Subcutaneous abdominal adipose tissue (tissue), 5 donors: ENCODE measurements at regions not wholly inside any gene's neighbourhood (a gene's known extent, or its start where the extent isn't known, plus 50 kb on each side); places are given as distances from the start of the nearest gene placed in this dataset.
"Not testable (repeated sequence)": the region's sequence is repeated elsewhere in the genome, so short reads cannot be mapped to it uniquely, and the experiment has no call there.

ENCODE experiments used
- H3K27ac ChIP-seq: one replicate; pipeline ENCODE4 v1.7.0; 2013; ENCODE audit warnings: low read depth, mild to moderate bottlenecking, inconsistent platforms, low read length, moderate library complexity
- H3K27me3 ChIP-seq, 5 donors: one replicate each; pipeline ENCODE4 v1.7.0; 2013; ENCODE audit warnings: low read length in 5 of 5, inconsistent platforms in 1 of 5; ENCODE audit not compliant: control insufficient read depth in 5 of 5, insufficient read depth in 4 of 5
- H3K36me3 ChIP-seq, 5 donors: one replicate each; pipeline ENCODE4 v1.7.0; 2013; ENCODE audit warnings: low read length in 5 of 5; ENCODE audit not compliant: control insufficient read depth in 5 of 5, insufficient read depth in 5 of 5
- H3K4me1 ChIP-seq, 5 donors: one replicate each; pipeline ENCODE4 v1.7.0; 2013; ENCODE audit warnings: low read length in 5 of 5, mild to moderate bottlenecking in 3 of 5, moderate library complexity in 1 of 5; ENCODE audit not compliant: control insufficient read depth in 5 of 5, insufficient read depth in 5 of 5
- H3K4me3 ChIP-seq, 5 donors: one replicate each; pipeline ENCODE4 v1.7.0; 2013; ENCODE audit warnings: low read length in 5 of 5, low read depth in 1 of 5
- H3K9ac ChIP-seq, 5 donors: one replicate each; pipeline ENCODE4 v1.7.0; 2013; ENCODE audit warnings: low read length in 5 of 5, mild to moderate bottlenecking in 4 of 5, moderate library complexity in 3 of 5
- H3K9me3 ChIP-seq, 5 donors: one replicate each; pipeline ENCODE4 v1.7.0; 2013; ENCODE audit warnings: low read length in 5 of 5; ENCODE audit not compliant: control insufficient read depth in 5 of 5
- donor health status: healthy.
- donor health status: healthy.
- donor health status: healthy.
- donor health status: healthy.
- donor health status: healthy.

- H3K9me3 ChIP-seq, H3K9ac ChIP-seq, H3K4me1 ChIP-seq, H3K27me3 ChIP-seq, H3K36me3 ChIP-seq, H3K27ac ChIP-seq, H3K4me3 ChIP-seq: not testable (repeated sequence)
Observed at GRCh38 chr20:30496656-30497055, 760.8 kb upstream of the DEFB115 start.

- not testable (repeated sequence) for H3K27ac ChIP-seq, H3K27me3 ChIP-seq, H3K4me3 ChIP-seq, H3K4me1 ChIP-seq, H3K9me3 ChIP-seq, H3K36me3 ChIP-seq, H3K9ac ChIP-seq
Observed at GRCh38 chr20:30497191-30497590, 760.3 kb upstream of the DEFB115 start.

GRCh38 chr20:30499123-30499522 is 758.3 kb upstream of the DEFB115 start:
- Histone ChIP-seq H3K27me3 (peaks cover 0 to 3% (median 0%) of the 10 kb centered on the region in 5 donors), H3K4me3 (no peak overlapping the region)

GRCh38 chr20:30499716-30500446 is 757.6 kb upstream of the DEFB115 start:
- H3K9me3 ChIP-seq, H3K9ac ChIP-seq, H3K4me3 ChIP-seq, H3K27me3 ChIP-seq, H3K27ac ChIP-seq, H3K36me3 ChIP-seq, H3K4me1 ChIP-seq: not testable (repeated sequence)

More at GRCh38 chr20:30499123-30499522, 758.3 kb upstream of the DEFB115 start:
- Histone ChIP-seq H3K27ac (no peak overlapping the region), H3K36me3 (no peaks in the 10 kb centered on the region), H3K9ac (no peak overlapping the region), H3K4me1 (no peaks in the 10 kb centered on the region), H3K9me3 (no peaks in the 10 kb centered on the region)

- not testable (repeated sequence) for H3K27me3 ChIP-seq, H3K27ac ChIP-seq, H3K9me3 ChIP-seq, H3K4me3 ChIP-seq, H3K36me3 ChIP-seq, H3K9ac ChIP-seq, H3K4me1 ChIP-seq
Observed at GRCh38 chr20:30500447-30500820, 757.0 kb upstream of the DEFB115 start.

GRCh38 chr20:30500829-30501440 is 756.5 kb upstream of the DEFB115 start:
- H3K27ac ChIP-seq = no peak overlapping the region
- peaks cover 0 to 3% (median 0%) of the 10 kb centered on the region in 5 donors for H3K27me3 ChIP-seq
- no peaks in the 10 kb centered on the region for H3K9me3 ChIP-seq
- no peak overlapping the region for H3K9ac ChIP-seq
- no peaks in the 10 kb centered on the region for H3K4me1 ChIP-seq
- H3K4me3 ChIP-seq = no peak overlapping the region
- no peaks in the 10 kb centered on the region for H3K36me3 ChIP-seq

- Histone ChIP-seq H3K4me3 (no peak overlapping the region), H3K9ac (no peak overlapping the region), H3K27ac (no peak overlapping the region), H3K36me3 (no peaks in the 10 kb centered on the region), H3K4me1 (no peaks in the 10 kb centered on the region), H3K27me3 (no peaks in the 10 kb centered on the region), H3K9me3 (no peaks in the 10 kb centered on the region)
Observed at GRCh38 chr20:30502670-30503069, 754.8 kb upstream of the DEFB115 start.

GRCh38 chr20:30503204-30503603 is 754.3 kb upstream of the DEFB115 start:
- H3K9me3 ChIP-seq, H3K9ac ChIP-seq, H3K36me3 ChIP-seq, H3K4me1 ChIP-seq, H3K27me3 ChIP-seq, H3K27ac ChIP-seq, H3K4me3 ChIP-seq: not testable (repeated sequence)

- Histone ChIP-seq H3K27ac (no peak overlapping the region), H3K4me3 (no peak overlapping the region), H3K36me3 (no peaks in the 10 kb centered on the region), H3K9me3 (peaks cover 0 to 3% (median 0%) of the 10 kb centered on the region in 5 donors), H3K9ac (no peak overlapping the region), H3K27me3 (no peaks in the 10 kb centered on the region), H3K4me1 (no peaks in the 10 kb centered on the region)
Observed at GRCh38 chr20:30503992-30504570, 753.4 kb upstream of the DEFB115 start.

GRCh38 chr20:30505566-30505965 is 751.9 kb upstream of the DEFB115 start:
- no peak overlapping the region for H3K4me3 ChIP-seq
- H3K9me3 ChIP-seq = peaks cover 0 to 3% (median 0%) of the 10 kb centered on the region in 5 donors

More at GRCh38 chr20:30505566-30505965, 751.9 kb upstream of the DEFB115 start:
- Histone ChIP-seq H3K27me3 (no peaks in the 10 kb centered on the region), H3K27ac (no peak overlapping the region), H3K4me1 (no peaks in the 10 kb centered on the region), H3K36me3 (no peaks in the 10 kb centered on the region), H3K9ac (no peak overlapping the region)
